ENCODE measurements at regions not wholly inside any gene's neighbourhood (a gene's known extent, or its start where the extent isn't known, plus 50 kb on each side); places are given as distances from the start of the nearest gene placed in this dataset.

DNA sequence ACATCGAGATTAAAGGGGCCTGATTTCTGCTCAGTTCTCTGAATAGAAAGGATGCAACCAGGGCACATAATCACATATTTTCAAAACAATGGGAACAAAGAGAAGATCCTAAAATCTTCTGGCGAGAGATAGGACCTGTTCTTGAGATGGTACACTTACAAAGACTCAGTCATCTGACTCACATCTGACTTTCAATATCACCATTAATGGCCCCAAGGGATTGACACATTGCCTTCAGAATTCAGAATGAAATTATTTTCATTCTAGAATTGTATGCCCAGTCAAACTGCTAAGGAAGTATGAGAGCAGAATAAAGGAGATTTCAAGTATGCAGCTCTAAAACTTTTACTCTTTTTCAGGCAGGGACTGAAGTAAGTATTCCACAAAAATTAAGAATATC is 240.7 kb upstream of the POU3F2 start:
- TF ChIP-seq ZNF274 (IDR thresholded peaks at IDR 0.05; ENCODE audit: low read depth, low read length), result no peak
- TF ChIP-seq YY1 (IDR thresholded peaks at IDR 0.05; ENCODE audit: insufficient read depth, insufficient read length), result no peak
